ENCODE measurements at regions not wholly inside any gene's neighbourhood (a gene's known extent, or its start where the extent isn't known, plus 50 kb on each side); places are given as distances from the start of the nearest gene placed in this dataset.

- no peak for DNase-seq
- H3K79me2 ChIP-seq (ENCODE audit: low read length) = no peaks in the 10 kb centered on the region
- no peaks in the 10 kb centered on the region for H3K36me3 ChIP-seq (ENCODE audit: insufficient read depth, low read length)
- no peak overlapping the region for H3K9ac ChIP-seq (ENCODE audit: low read length)
- H4K20me1 ChIP-seq (ENCODE audit: insufficient read depth, low read depth, low read length) = no peaks in the 10 kb centered on the region
- H3K27ac ChIP-seq (ENCODE audit: low read length) = no peak overlapping the region
- H3K4me3 ChIP-seq (ENCODE audit: low read length) = no peak overlapping the region
- no peak overlapping the region for H2AFZ ChIP-seq (ENCODE audit: low read length)
- H3K4me2 ChIP-seq (ENCODE audit: low read depth, low read length, poor library complexity, severe bottlenecking) = no peak overlapping the region
- no peaks in the 10 kb centered on the region for H3K9me2 ChIP-seq (replicated peaks; ENCODE audit: insufficient read depth, low read length)
- no peaks in the 10 kb centered on the region for H3K9me3 ChIP-seq (ENCODE audit: low read length)
- no peaks in the 10 kb centered on the region; the same call in 1 of the 2 replicates for H3K27me3 ChIP-seq (ENCODE audit: low read length)
- H3K4me1 ChIP-seq (ENCODE audit: low read length) = no peaks in the 10 kb centered on the region
These were observed 275.2 kb downstream of the MSX2 start for GRCh38 chr5:174999581-174999980.

GRCh38 chr5:174998131-174998730 is 273.8 kb downstream of the MSX2 start:
- Histone ChIP-seq H3K4me2 (ENCODE audit: low read depth, low read length, poor library complexity, severe bottlenecking) (no peak overlapping the region), H3K9me2 (replicated peaks; ENCODE audit: insufficient read depth, low read length) (no peaks in the 10 kb centered on the region), H4K20me1 (ENCODE audit: insufficient read depth, low read depth, low read length) (no peaks in the 10 kb centered on the region), H3K4me3 (ENCODE audit: low read length) (no peak overlapping the region), H3K9ac (ENCODE audit: low read length) (no peak overlapping the region), H3K79me2 (ENCODE audit: low read length) (no peaks in the 10 kb centered on the region), H3K27me3 (ENCODE audit: low read length) (no peaks in the 10 kb centered on the region; the same call in 1 of the 2 replicates), H3K36me3 (ENCODE audit: insufficient read depth, low read length) (no peaks in the 10 kb centered on the region), H2AFZ (ENCODE audit: low read length) (no peak overlapping the region), H3K27ac (ENCODE audit: low read length) (no peak overlapping the region), H3K4me1 (ENCODE audit: low read length) (no peaks in the 10 kb centered on the region), H3K9me3 (ENCODE audit: low read length) (no peaks in the 10 kb centered on the region)
- DNase-seq = no peak

- no peaks in the 10 kb centered on the region for H4K20me1 ChIP-seq (ENCODE audit: insufficient read depth, low read depth, low read length)
- H3K9ac ChIP-seq (ENCODE audit: low read length) = no peak overlapping the region
- no peak overlapping the region for H3K4me2 ChIP-seq (ENCODE audit: low read depth, low read length, poor library complexity, severe bottlenecking)
- no peaks in the 10 kb centered on the region for H3K79me2 ChIP-seq (ENCODE audit: low read length)
- H3K9me2 ChIP-seq (replicated peaks; ENCODE audit: insufficient read depth, low read length) = no peaks in the 10 kb centered on the region
- no peaks in the 10 kb centered on the region; the same call in 1 of the 2 replicates for H3K27me3 ChIP-seq (ENCODE audit: low read length)
- H3K36me3 ChIP-seq (ENCODE audit: insufficient read depth, low read length) = no peaks in the 10 kb centered on the region
- H3K4me1 ChIP-seq (ENCODE audit: low read length) = no peaks in the 10 kb centered on the region
- H3K4me3 ChIP-seq (ENCODE audit: low read length) = no peak overlapping the region
- no peak overlapping the region for H2AFZ ChIP-seq (ENCODE audit: low read length)
- no peak for DNase-seq
- H3K9me3 ChIP-seq (ENCODE audit: low read length) = no peaks in the 10 kb centered on the region
- H3K27ac ChIP-seq (ENCODE audit: low read length) = no peak overlapping the region
These were observed 273.3 kb downstream of the MSX2 start for GRCh38 chr5:174997688-174998087.

- H3K4me3 ChIP-seq (ENCODE audit: low read length) = no peak overlapping the region
- no peaks in the 10 kb centered on the region for H3K79me2 ChIP-seq (ENCODE audit: low read length)
These were observed 272.6 kb downstream of the MSX2 start for GRCh38 chr5:174996941-174997340.

GRCh38 chr5:174995827-174996226 is 271.4 kb downstream of the MSX2 start:
- Histone ChIP-seq H3K79me2 (ENCODE audit: low read length) (no peaks in the 10 kb centered on the region), H3K27me3 (ENCODE audit: low read length) (no peaks in the 10 kb centered on the region; the same call in 1 of the 2 replicates), H3K4me3 (ENCODE audit: low read length) (no peak overlapping the region), H4K20me1 (ENCODE audit: insufficient read depth, low read depth, low read length) (no peaks in the 10 kb centered on the region), H3K27ac (ENCODE audit: low read length) (no peak overlapping the region), H2AFZ (ENCODE audit: low read length) (no peak overlapping the region), H3K9me2 (replicated peaks; ENCODE audit: insufficient read depth, low read length) (no peaks in the 10 kb centered on the region), H3K4me1 (ENCODE audit: low read length) (no peaks in the 10 kb centered on the region), H3K36me3 (ENCODE audit: insufficient read depth, low read length) (no peaks in the 10 kb centered on the region), H3K9me3 (ENCODE audit: low read length) (no peaks in the 10 kb centered on the region), H3K9ac (ENCODE audit: low read length) (no peak overlapping the region), H3K4me2 (ENCODE audit: low read depth, low read length, poor library complexity, severe bottlenecking) (no peak overlapping the region)
- no peak for DNase-seq

More at GRCh38 chr5:174996941-174997340, 272.6 kb downstream of the MSX2 start:
- Histone ChIP-seq H3K9me2 (replicated peaks; ENCODE audit: insufficient read depth, low read length) (no peaks in the 10 kb centered on the region), H2AFZ (ENCODE audit: low read length) (no peak overlapping the region), H3K4me1 (ENCODE audit: low read length) (no peaks in the 10 kb centered on the region), H3K9me3 (ENCODE audit: low read length) (no peaks in the 10 kb centered on the region), H3K36me3 (ENCODE audit: insufficient read depth, low read length) (no peaks in the 10 kb centered on the region), H4K20me1 (ENCODE audit: insufficient read depth, low read depth, low read length) (no peaks in the 10 kb centered on the region), H3K27ac (ENCODE audit: low read length) (no peak overlapping the region), H3K4me2 (ENCODE audit: low read depth, low read length, poor library complexity, severe bottlenecking) (no peak overlapping the region), H3K9ac (ENCODE audit: low read length) (no peak overlapping the region), H3K27me3 (ENCODE audit: low read length) (no peaks in the 10 kb centered on the region; the same call in 1 of the 2 replicates)
- DNase-seq = no peak

DNA sequence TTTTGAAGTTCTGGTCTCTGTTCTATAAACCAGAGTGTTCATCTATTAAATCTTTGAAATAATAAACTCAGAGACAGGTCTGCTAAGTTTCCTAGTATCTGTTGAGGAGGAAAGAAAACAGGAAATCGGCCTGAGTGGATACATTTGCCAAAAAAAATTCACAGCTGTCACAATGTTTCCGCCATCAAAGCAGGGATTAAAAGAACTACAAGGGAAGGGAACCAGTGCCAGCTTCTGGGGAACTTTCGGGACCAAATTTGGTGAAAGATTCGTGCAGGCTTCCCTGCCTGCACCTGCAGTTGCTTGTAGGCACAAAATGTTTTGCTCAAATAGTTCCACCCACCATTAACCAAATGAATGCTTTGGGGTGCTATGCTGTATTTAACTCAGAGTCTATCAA is 267.5 kb downstream of the MSX2 start:
- no peak overlapping the region for H3K4me2 ChIP-seq (ENCODE audit: low read depth, low read length, poor library complexity, severe bottlenecking)
- H3K9ac ChIP-seq (ENCODE audit: low read length) = no peak overlapping the region
- no peak overlapping the region for H3K27ac ChIP-seq (ENCODE audit: low read length)
- H3K79me2 ChIP-seq (ENCODE audit: low read length) = no peaks in the 10 kb centered on the region
- H3K9me2 ChIP-seq (replicated peaks; ENCODE audit: insufficient read depth, low read length) = no peaks in the 10 kb centered on the region
- no peaks in the 10 kb centered on the region for H3K9me3 ChIP-seq (ENCODE audit: low read length)
- no peaks in the 10 kb centered on the region for H3K36me3 ChIP-seq (ENCODE audit: insufficient read depth, low read length)
- no peaks in the 10 kb centered on the region for H3K4me1 ChIP-seq (ENCODE audit: low read length)
- H3K27me3 ChIP-seq (ENCODE audit: low read length) = no peaks in the 10 kb centered on the region
- DNase-seq = no peak
- no peaks in the 10 kb centered on the region for H4K20me1 ChIP-seq (ENCODE audit: insufficient read depth, low read depth, low read length)
- no peak overlapping the region for H3K4me3 ChIP-seq (ENCODE audit: low read length)
- no peak overlapping the region for H2AFZ ChIP-seq (ENCODE audit: low read length)

- Histone ChIP-seq H3K4me1 (ENCODE audit: low read length) (no peaks in the 10 kb centered on the region), H3K27ac (ENCODE audit: low read length) (no peak overlapping the region), H3K4me3 (ENCODE audit: low read length) (no peak overlapping the region), H3K9me3 (ENCODE audit: low read length) (no peaks in the 10 kb centered on the region), H4K20me1 (ENCODE audit: insufficient read depth, low read depth, low read length) (no peaks in the 10 kb centered on the region), H3K36me3 (ENCODE audit: insufficient read depth, low read length) (no peaks in the 10 kb centered on the region), H3K79me2 (ENCODE audit: low read length) (no peaks in the 10 kb centered on the region), H3K27me3 (ENCODE audit: low read length) (no peaks in the 10 kb centered on the region), H3K4me2 (ENCODE audit: low read depth, low read length, poor library complexity, severe bottlenecking) (no peak overlapping the region), H3K9me2 (replicated peaks; ENCODE audit: insufficient read depth, low read length) (no peaks in the 10 kb centered on the region), H3K9ac (ENCODE audit: low read length) (no peak overlapping the region), H2AFZ (ENCODE audit: low read length) (no peak overlapping the region)
- DNase-seq = no peak
These were observed 266.5 kb downstream of the MSX2 start for GRCh38 chr5:174990909-174991308.

DNA sequence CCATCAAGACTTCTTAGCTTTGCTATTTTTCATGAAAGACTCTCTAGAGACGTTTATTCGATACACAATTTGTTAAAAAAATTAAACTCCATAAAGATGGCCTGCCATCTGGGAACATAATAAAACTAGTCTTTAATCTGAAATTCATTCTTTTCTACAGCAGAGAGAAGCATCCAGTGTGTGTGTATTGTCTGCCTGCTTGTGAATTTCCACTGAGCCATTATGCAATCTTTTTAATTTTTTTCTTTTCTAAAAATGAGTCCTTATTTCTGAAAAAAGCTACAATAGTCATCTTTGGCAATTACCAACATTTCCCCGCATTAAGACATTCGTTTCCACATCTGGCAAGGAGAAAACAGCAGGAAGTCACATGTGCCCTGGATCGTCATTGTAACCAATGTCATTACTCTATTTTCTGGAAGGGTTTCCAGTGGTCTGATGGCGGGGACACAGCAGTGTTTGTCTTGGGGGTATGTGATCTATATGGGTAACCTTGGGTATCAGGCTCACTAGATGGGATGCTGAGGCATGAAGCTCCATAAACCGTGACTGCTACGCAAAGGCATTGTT is 263.1 kb downstream of the MSX2 start:
- no peak overlapping the region for H3K9ac ChIP-seq (ENCODE audit: low read length)
- H3K4me2 ChIP-seq (ENCODE audit: low read depth, low read length, poor library complexity, severe bottlenecking) = no peak overlapping the region
- no peak overlapping the region for H2AFZ ChIP-seq (ENCODE audit: low read length)
- no peak overlapping the region for H3K27ac ChIP-seq (ENCODE audit: low read length)
- H4K20me1 ChIP-seq (ENCODE audit: insufficient read depth, low read depth, low read length) = no peaks in the 10 kb centered on the region
- no peaks in the 10 kb centered on the region for H3K27me3 ChIP-seq (ENCODE audit: low read length)
- H3K4me1 ChIP-seq (ENCODE audit: low read length) = no peaks in the 10 kb centered on the region
- no peaks in the 10 kb centered on the region for H3K9me3 ChIP-seq (ENCODE audit: low read length)
- no peaks in the 10 kb centered on the region for H3K9me2 ChIP-seq (replicated peaks; ENCODE audit: insufficient read depth, low read length)
- no peak for DNase-seq
- no peaks in the 10 kb centered on the region for H3K36me3 ChIP-seq (ENCODE audit: insufficient read depth, low read length)
- H3K79me2 ChIP-seq (ENCODE audit: low read length) = no peaks in the 10 kb centered on the region
- H3K4me3 ChIP-seq (ENCODE audit: low read length) = no peak overlapping the region
